GM12878 (cell line): ENCODE measurements at regions not wholly inside any gene's neighbourhood (a gene's known extent, or its start where the extent isn't known, plus 50 kb on each side); places are given as distances from the start of the nearest gene placed in this dataset.

Experiments used
- ATAC-seq: fragments of 200-7000 bp; cut with Tn5 transposase; 3 replicates; pipeline ENCODE4 v1.9.1; 2020; ENCODE audit warnings: mild to moderate bottlenecking, moderate library complexity
- BruUV-seq: library from RNA; stranded (reverse); fragments of 400-500 nt; replicated peaks from 2 replicates; lab custom pipeline; 2021; lab: Mats Ljungman, UMichigan
- CTCF ChIA-PET: fragments of 300-600 bp; sonication (Branson Sonifier 250); formaldehyde crosslinking; extraction: SDS; loops from one replicate; lab custom pipeline; 2021; ENCODE audit warnings: inconsistent platforms; lab: Yijun Ruan, JAX
- POLR2A ChIA-PET: fragments of 350-600 bp; formaldehyde crosslinking; extraction: SDS; loops from one replicate; lab custom pipeline; 2021; ENCODE audit warnings: inconsistent platforms; lab: Charles Lee
- RAD21 ChIA-PET: fragments of 300-600 bp; sonication (Branson Sonifier 250); formaldehyde crosslinking; loops from one replicate; lab custom pipeline; 2023; ENCODE audit warnings: antibody characterized with exemption; ENCODE audit not compliant: unreplicated experiment; lab: Charles Lee
- SMC1A ChIA-PET: fragments of 300-600 bp; sonication (Branson Sonifier 250); formaldehyde crosslinking; loops from one replicate; lab custom pipeline; 2023; ENCODE audit not compliant: unreplicated experiment, uncharacterized antibody; lab: Charles Lee
- DNase-seq: peaks from one replicate; pipeline ENCODE4 v3.0.0-alpha.2; 2011; ENCODE audit warnings: low read depth, low spot score
- FAIRE-seq: peaks from 3 replicates; lab custom pipeline; 2011; peaks lifted over from hg19 to GRCh38; lab: Jason Lieb, UNC
- H2AFZ ChIP-seq: 2 replicates; pipeline ENCODE4 v1.6.0; 2011; ENCODE audit warnings: low read depth, low read length, control low read depth; ENCODE audit not compliant: control insufficient read depth
- H3K27ac ChIP-seq: 2 replicates; pipeline ENCODE4 v1.5.1; 2011; ENCODE audit warnings: control low read depth; ENCODE audit not compliant: control insufficient read depth, insufficient read depth
- H3K27me3 ChIP-seq, 2 experiments: replicated peaks in 1 of 2; 2 replicates each; pipeline versions ENCODE4 v1.6.0 to v1.6.1; 2011; ENCODE audit warnings: low read length in 1 of 2; ENCODE audit not compliant: control insufficient read depth in 2 of 2, insufficient read depth in 2 of 2
- H3K36me3 ChIP-seq, 2 experiments: 2 replicates each; pipeline ENCODE4 v1.5.1; 2011; ENCODE audit warnings: low read length in 1 of 2; ENCODE audit not compliant: control insufficient read depth in 2 of 2, insufficient read depth in 2 of 2
- H3K4me1 ChIP-seq: 2 replicates; pipeline ENCODE4 v1.6.1; 2011; ENCODE audit warnings: mild to moderate bottlenecking, low read length, moderate library complexity, mixed read lengths; ENCODE audit not compliant: control insufficient read depth, insufficient read depth
- H3K4me2 ChIP-seq: 2 replicates; pipeline ENCODE4 v1.6.0; 2011; ENCODE audit warnings: control low read depth; ENCODE audit not compliant: control insufficient read depth, insufficient read depth
- H3K4me3 ChIP-seq: fragments of 200-600 bp; sonication (generic); 2 replicates; pipeline ENCODE4 v1.5.1; 2016
- H3K79me2 ChIP-seq: 2 replicates; pipeline ENCODE4 v1.6.0; 2011; ENCODE audit warnings: low read length; ENCODE audit not compliant: control insufficient read depth, insufficient read depth
- H3K9ac ChIP-seq: 2 replicates; pipeline ENCODE4 v1.8.0; 2011; ENCODE audit warnings: low read length, control low read depth, mixed read lengths; ENCODE audit not compliant: control insufficient read depth, insufficient read depth
- H3K9me3 ChIP-seq: replicated peaks from 3 replicates; pipeline ENCODE4 v1.5.1; 2011; ENCODE audit warnings: mild to moderate bottlenecking, low read length; ENCODE audit not compliant: control insufficient read depth, insufficient read depth
- H4K20me1 ChIP-seq: 2 replicates; pipeline ENCODE4 v1.6.0; 2011; ENCODE audit not compliant: control insufficient read depth, insufficient read depth
- KLF5 ChIP-seq: fragments of 450-650 bp; IDR thresholded peaks from 2 replicates; pipeline ENCODE4 v1.6.1; 2014; ENCODE audit warnings: mild to moderate bottlenecking; ENCODE audit not compliant: partially characterized antibody
- SIX5 ChIP-seq: IDR thresholded peaks from 2 replicates; pipeline ENCODE4 v1.6.1; 2011; ENCODE audit warnings: mild to moderate bottlenecking, low read depth, low read length, moderate library complexity; ENCODE audit not compliant: severe bottlenecking
- SMARCA5 ChIP-seq: fragments of 450-650 bp; IDR thresholded peaks from 2 replicates; pipeline ENCODE4 v1.6.1; 2017; ENCODE audit warnings: mild to moderate bottlenecking
- TAF1 ChIP-seq: IDR thresholded peaks from 2 replicates; pipeline ENCODE4 v1.6.1; 2011; ENCODE audit warnings: mild to moderate bottlenecking, low read depth, low read length, borderline replicate concordance
- WGBS: methylation state at CpG from one replicate; pipeline ENCODE4 v1.1.6; 2016; ENCODE audit warnings: low lambda C conversion rate; ENCODE audit not compliant: insufficient replicate concordance, insufficient coverage; ENCODE audit errors: missing lambda C conversion rate; 5-methylcytosine and 5-hydroxymethylcytosine counted together
- in situ Hi-C: fragments of 300-500 bp; cut with MboI; formaldehyde crosslinking; loops from 9 replicates; pipeline ENCODE4 v1.14.3; 2018; ENCODE audit warnings: mixed read lengths
- intact Hi-C: fragments of 100-400 bp; cut with micrococcal nuclease; formaldehyde crosslinking; loops from one replicate; pipeline ENCODE4 v1.14.2; 2022; ENCODE audit not compliant: unreplicated experiment
- TF ChIP-seq, protein P1 (sequence below): fragments of 450-650 bp; conservative IDR thresholded peaks from 2 replicates; pipeline ENCODE4 v1.6.1; 2017; ENCODE audit warnings: mild to moderate bottlenecking, moderate library complexity
- TF ChIP-seq, protein P2 (sequence below): IDR thresholded peaks from 2 replicates; pipeline ENCODE4 v1.6.1; 2012; ENCODE audit warnings: mild to moderate bottlenecking, low read depth, low read length

DNA sequence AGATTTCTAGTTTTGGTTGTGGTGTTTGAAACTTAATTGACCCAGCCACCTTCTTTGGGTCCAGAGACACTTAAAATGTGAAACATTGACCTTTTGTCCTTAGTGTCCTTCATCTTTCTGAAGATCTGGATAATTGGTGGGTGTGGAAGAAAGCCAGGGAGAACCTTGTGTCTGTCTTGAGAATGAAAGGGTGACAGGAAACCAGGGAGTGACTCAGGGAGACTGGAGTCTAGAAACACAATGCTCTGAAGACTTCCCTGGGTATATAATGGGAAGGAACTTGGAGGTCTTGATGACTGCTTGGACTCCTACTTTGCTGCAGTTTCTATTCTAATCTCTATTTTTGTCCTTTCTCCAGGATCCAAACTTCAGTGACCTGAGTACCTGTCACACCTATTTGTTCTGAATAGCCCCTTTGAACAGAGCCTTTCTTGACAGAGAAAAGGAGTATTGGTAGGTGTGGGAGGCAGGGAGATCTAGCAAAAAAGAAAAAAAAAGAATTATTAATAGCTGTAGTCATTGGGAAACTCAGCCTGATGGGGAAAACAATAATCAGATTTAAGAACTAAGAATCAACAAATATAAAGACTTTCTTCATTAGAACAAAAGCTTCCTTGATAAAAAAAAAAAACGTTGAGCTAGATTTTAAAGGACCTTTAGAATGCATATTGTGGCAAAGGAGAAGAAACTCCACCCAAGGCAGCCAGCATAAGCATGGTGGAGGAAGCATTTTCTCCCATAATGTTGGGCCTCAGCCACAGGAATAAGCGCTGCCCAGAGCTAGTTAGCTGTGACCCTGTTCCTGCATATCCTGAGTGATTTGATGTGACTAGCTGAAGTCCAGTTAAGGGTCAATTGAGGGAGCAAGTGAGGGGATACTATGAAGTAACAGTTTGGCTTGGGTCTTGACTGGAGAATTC lies 77.9 kb upstream of the HOXC13 start:
- Histone ChIP-seq H3K4me1 (no peaks in the 10 kb centered on the region), H3K9me3 (no peaks in the 10 kb centered on the region), H3K79me2 (no peaks in the 10 kb centered on the region), H3K36me3 (no peaks in the 10 kb centered on the region), H3K27me3 (no peaks in the 10 kb centered on the region; a peak in 1 of 4 replicates), H3K4me3 (no peak overlapping the region), H2AFZ (no peak overlapping the region), H3K4me2 (no peak overlapping the region), H3K9ac (no peak overlapping the region), H3K27ac (no peak overlapping the region), H4K20me1 (no peaks in the 10 kb centered on the region)
- in situ Hi-C loops (no loop called here), intact Hi-C loops (no loop called here)
- DNase-seq: no peak
- WGBS: 35% methylated on average over 2 of the region's 2 CpGs
- BruUV-seq: no TSS peak
- POLR2A ChIA-PET: interaction anchor here (0.5 kb wide), 1 partner anchor 45 kb away, joined by 3 read pairs; no protein-coding TSS in a partner anchor
- no peak for FAIRE-seq
- CTCF ChIA-PET: interaction anchor here (0.7 kb wide), 2 partner anchors 36 to 62 kb away, joined by 3 to 4 read pairs; no protein-coding TSS in a partner anchor
- RAD21 ChIA-PET: no interaction called here
- SMC1A ChIA-PET: interaction anchor here (1.2 kb wide), 1 partner anchor 42 kb away, joined by 3 read pairs; no protein-coding TSS in a partner anchor
- TF ChIP-seq, protein P1, sequence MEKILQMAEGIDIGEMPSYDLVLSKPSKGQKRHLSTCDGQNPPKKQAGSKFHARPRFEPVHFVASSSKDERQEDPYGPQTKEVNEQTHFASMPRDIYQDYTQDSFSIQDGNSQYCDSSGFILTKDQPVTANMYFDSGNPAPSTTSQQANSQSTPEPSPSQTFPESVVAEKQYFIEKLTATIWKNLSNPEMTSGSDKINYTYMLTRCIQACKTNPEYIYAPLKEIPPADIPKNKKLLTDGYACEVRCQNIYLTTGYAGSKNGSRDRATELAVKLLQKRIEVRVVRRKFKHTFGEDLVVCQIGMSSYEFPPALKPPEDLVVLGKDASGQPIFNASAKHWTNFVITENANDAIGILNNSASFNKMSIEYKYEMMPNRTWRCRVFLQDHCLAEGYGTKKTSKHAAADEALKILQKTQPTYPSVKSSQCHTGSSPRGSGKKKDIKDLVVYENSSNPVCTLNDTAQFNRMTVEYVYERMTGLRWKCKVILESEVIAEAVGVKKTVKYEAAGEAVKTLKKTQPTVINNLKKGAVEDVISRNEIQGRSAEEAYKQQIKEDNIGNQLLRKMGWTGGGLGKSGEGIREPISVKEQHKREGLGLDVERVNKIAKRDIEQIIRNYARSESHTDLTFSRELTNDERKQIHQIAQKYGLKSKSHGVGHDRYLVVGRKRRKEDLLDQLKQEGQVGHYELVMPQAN: no peak
- no peak for TF ChIP-seq SIX5
- no peak for TF ChIP-seq SMARCA5
- TF ChIP-seq TAF1: no peak
- TF ChIP-seq KLF5: no peak
- TF ChIP-seq, protein P2, sequence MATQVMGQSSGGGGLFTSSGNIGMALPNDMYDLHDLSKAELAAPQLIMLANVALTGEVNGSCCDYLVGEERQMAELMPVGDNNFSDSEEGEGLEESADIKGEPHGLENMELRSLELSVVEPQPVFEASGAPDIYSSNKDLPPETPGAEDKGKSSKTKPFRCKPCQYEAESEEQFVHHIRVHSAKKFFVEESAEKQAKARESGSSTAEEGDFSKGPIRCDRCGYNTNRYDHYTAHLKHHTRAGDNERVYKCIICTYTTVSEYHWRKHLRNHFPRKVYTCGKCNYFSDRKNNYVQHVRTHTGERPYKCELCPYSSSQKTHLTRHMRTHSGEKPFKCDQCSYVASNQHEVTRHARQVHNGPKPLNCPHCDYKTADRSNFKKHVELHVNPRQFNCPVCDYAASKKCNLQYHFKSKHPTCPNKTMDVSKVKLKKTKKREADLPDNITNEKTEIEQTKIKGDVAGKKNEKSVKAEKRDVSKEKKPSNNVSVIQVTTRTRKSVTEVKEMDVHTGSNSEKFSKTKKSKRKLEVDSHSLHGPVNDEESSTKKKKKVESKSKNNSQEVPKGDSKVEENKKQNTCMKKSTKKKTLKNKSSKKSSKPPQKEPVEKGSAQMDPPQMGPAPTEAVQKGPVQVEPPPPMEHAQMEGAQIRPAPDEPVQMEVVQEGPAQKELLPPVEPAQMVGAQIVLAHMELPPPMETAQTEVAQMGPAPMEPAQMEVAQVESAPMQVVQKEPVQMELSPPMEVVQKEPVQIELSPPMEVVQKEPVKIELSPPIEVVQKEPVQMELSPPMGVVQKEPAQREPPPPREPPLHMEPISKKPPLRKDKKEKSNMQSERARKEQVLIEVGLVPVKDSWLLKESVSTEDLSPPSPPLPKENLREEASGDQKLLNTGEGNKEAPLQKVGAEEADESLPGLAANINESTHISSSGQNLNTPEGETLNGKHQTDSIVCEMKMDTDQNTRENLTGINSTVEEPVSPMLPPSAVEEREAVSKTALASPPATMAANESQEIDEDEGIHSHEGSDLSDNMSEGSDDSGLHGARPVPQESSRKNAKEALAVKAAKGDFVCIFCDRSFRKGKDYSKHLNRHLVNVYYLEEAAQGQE: no peak
- ATAC-seq: no peak
